ENCODE measurements at regions not wholly inside any gene's neighbourhood (a gene's known extent, or its start where the extent isn't known, plus 50 kb on each side); places are given as distances from the start of the nearest gene placed in this dataset.
"Not testable (repeated sequence)": the region's sequence is repeated elsewhere in the genome, so short reads cannot be mapped to it uniquely, and the experiment has no call there.

GRCh38 chr15:62907275-62907674, 135.3 kb upstream of the TPM1 start:
- no peak for DNase-seq (ENCODE audit: low read depth in 2 of 2)

- not testable (repeated sequence) for DNase-seq (ENCODE audit: low read depth in 2 of 2)
These were observed 134.2 kb upstream of the TPM1 start for GRCh38 chr15:62908341-62908740.

GRCh38 chr15:62909257-62909656, 133.3 kb upstream of the TPM1 start:
- DNase-seq (ENCODE audit: low read depth in 2 of 2), result no peak

- DNase-seq (ENCODE audit: low read depth in 2 of 2), result no peak
These were observed 130.3 kb upstream of the TPM1 start for GRCh38 chr15:62912282-62912681.

- DNase-seq (ENCODE audit: low read depth in 2 of 2), result no peak
These were observed 129.7 kb upstream of the TPM1 start for GRCh38 chr15:62912808-62913207.

- no peak for DNase-seq (ENCODE audit: low read depth in 2 of 2)
These were observed 129.3 kb upstream of the TPM1 start for GRCh38 chr15:62913246-62913645.

GRCh38 chr15:62914461-62915079, 128.0 kb upstream of the TPM1 start:
- no peak for DNase-seq (ENCODE audit: low read depth in 2 of 2)

- DNase-seq (ENCODE audit: low read depth in 2 of 2), result no peak
These were observed 121.7 kb upstream of the TPM1 start for GRCh38 chr15:62920682-62921502.

- DNase-seq (ENCODE audit: low read depth in 2 of 2), result no peak
These were observed 120.0 kb upstream of the TPM1 start for GRCh38 chr15:62922514-62922913.

- DNase-seq (ENCODE audit: low read depth in 2 of 2), result no peak
These were observed 116.7 kb upstream of the TPM1 start for GRCh38 chr15:62925875-62926274.

GRCh38 chr15:62927196-62927595, 115.4 kb upstream of the TPM1 start:
- DNase-seq (ENCODE audit: low read depth in 2 of 2), result no peak

- DNase-seq (ENCODE audit: low read depth in 2 of 2), result no peak
These were observed 114.7 kb upstream of the TPM1 start for GRCh38 chr15:62927836-62928235.

GRCh38 chr15:62928242-62928999, 114.1 kb upstream of the TPM1 start:
- DNase-seq (ENCODE audit: low read depth in 2 of 2), result no peak

- no peak for DNase-seq (ENCODE audit: low read depth in 2 of 2)
These were observed 113.6 kb upstream of the TPM1 start for GRCh38 chr15:62929000-62929357.

- no peak for DNase-seq (ENCODE audit: low read depth in 2 of 2)
These were observed 110.9 kb upstream of the TPM1 start for GRCh38 chr15:62931650-62932049.

GRCh38 chr15:62932436-62932835, 110.1 kb upstream of the TPM1 start:
- DNase-seq (ENCODE audit: low read depth in 2 of 2), result no peak

- DNase-seq (ENCODE audit: low read depth in 2 of 2), result no peak
These were observed 109.2 kb upstream of the TPM1 start for GRCh38 chr15:62933386-62933785.

GRCh38 chr15:62934236-62934971, 108.1 kb upstream of the TPM1 start:
- no peak for DNase-seq (ENCODE audit: low read depth in 2 of 2)

GRCh38 chr15:62935300-62936081, 107.1 kb upstream of the TPM1 start:
- no peak for DNase-seq (ENCODE audit: low read depth in 2 of 2)

GRCh38 chr15:62938825-62939224, 103.7 kb upstream of the TPM1 start:
- no peak for DNase-seq (ENCODE audit: low read depth in 2 of 2)

GRCh38 chr15:62940093-62940754, 102.3 kb upstream of the TPM1 start:
- DNase-seq (ENCODE audit: low read depth in 2 of 2), result no peak
